Astrocyte (in vitro differentiated cells and primary cell): ENCODE measurements at regions not wholly inside any gene's neighbourhood (a gene's known extent, or its start where the extent isn't known, plus 50 kb on each side); places are given as distances from the start of the nearest gene placed in this dataset.

Source experiments
- DNase-seq: peaks from one replicate; pipeline ENCODE4 v3.0.0-alpha.2; 2010; ENCODE audit warnings: low read depth
- FAIRE-seq: peaks from 2 replicates; lab custom pipeline; 2011; peaks lifted over from hg19 to GRCh38; lab: Jason Lieb, UNC
- H2AFZ ChIP-seq: 2 replicates; pipeline ENCODE4 v1.6.0; 2012; ENCODE audit warnings: low read depth, low read length, inconsistent platforms
- H3K27ac ChIP-seq: 2 replicates; pipeline ENCODE4 v1.5.1; 2011; ENCODE audit warnings: low read depth, low read length, inconsistent platforms
- H3K27me3 ChIP-seq: 2 replicates; pipeline ENCODE4 v1.6.0; 2011; ENCODE audit warnings: low read length, inconsistent platforms; ENCODE audit not compliant: insufficient read depth
- H3K36me3 ChIP-seq: 2 replicates; pipeline ENCODE4 v1.5.1; 2011; ENCODE audit warnings: low read length, inconsistent platforms; ENCODE audit not compliant: insufficient read depth
- H3K4me1 ChIP-seq: 2 replicates; pipeline ENCODE4 v1.5.1; 2011; ENCODE audit warnings: low read length, inconsistent platforms; ENCODE audit not compliant: insufficient read depth
- H3K4me2 ChIP-seq: 2 replicates; pipeline ENCODE4 v1.6.0; 2012; ENCODE audit warnings: low read length, inconsistent platforms
- H3K4me3 ChIP-seq: 2 replicates; pipeline ENCODE4 v1.5.1; 2011; ENCODE audit warnings: low read depth, mild to moderate bottlenecking, low read length, inconsistent platforms; ENCODE audit not compliant: insufficient read depth
- H3K79me2 ChIP-seq: 2 replicates; pipeline ENCODE4 v1.6.0; 2012; ENCODE audit warnings: mild to moderate bottlenecking, low read length, inconsistent platforms; ENCODE audit not compliant: insufficient read depth
- H3K9ac ChIP-seq: 2 replicates; pipeline ENCODE4 v1.6.0; 2012; ENCODE audit warnings: mild to moderate bottlenecking, low read length, inconsistent platforms
- H3K9me3 ChIP-seq: 2 replicates; pipeline ENCODE4 v1.5.1; 2012; ENCODE audit warnings: low read depth, mild to moderate bottlenecking, low read length, inconsistent platforms; ENCODE audit not compliant: insufficient read depth
- H4K20me1 ChIP-seq: 2 replicates; pipeline ENCODE4 v1.6.0; 2012; ENCODE audit warnings: low read length, inconsistent platforms; ENCODE audit not compliant: insufficient read depth
- H3K27ac Mint-ChIP-seq: one replicate; pipeline ENCODE4 v1.8.0; 2021; ENCODE audit warnings: mild to moderate bottlenecking, mixed read lengths; ENCODE audit not compliant: unreplicated experiment
- H3K27me3 Mint-ChIP-seq: one replicate; pipeline ENCODE4 v1.8.0; 2021; ENCODE audit warnings: low read depth, mixed read lengths; ENCODE audit not compliant: unreplicated experiment
- H3K36me3 Mint-ChIP-seq: one replicate; pipeline ENCODE4 v1.8.0; 2021; ENCODE audit warnings: low read depth, mixed read lengths; ENCODE audit not compliant: unreplicated experiment
- H3K4me1 Mint-ChIP-seq: one replicate; pipeline ENCODE4 v1.8.0; 2021; ENCODE audit warnings: low read depth, mixed read lengths; ENCODE audit not compliant: unreplicated experiment
- H3K4me3 Mint-ChIP-seq: one replicate; pipeline ENCODE4 v1.8.0; 2021; ENCODE audit warnings: mild to moderate bottlenecking, moderate library complexity, mixed read lengths; ENCODE audit not compliant: unreplicated experiment
- H3K9me3 Mint-ChIP-seq: one replicate; pipeline ENCODE4 v1.8.0; 2021; ENCODE audit warnings: mild to moderate bottlenecking, mixed read lengths; ENCODE audit not compliant: unreplicated experiment
- EZH2 ChIP-seq: IDR thresholded peaks from 2 replicates; pipeline ENCODE4 v1.6.1; 2012; ENCODE audit warnings: mild to moderate bottlenecking, low read length, inconsistent platforms; ENCODE audit not compliant: insufficient read depth
- TF ChIP-seq, protein P1 (sequence below): IDR thresholded peaks from 2 replicates; pipeline ENCODE4 v1.5.1; 2011; ENCODE audit warnings: low read depth, mild to moderate bottlenecking, inconsistent platforms, low read length, moderate library complexity; ENCODE audit not compliant: insufficient read depth

DNA sequence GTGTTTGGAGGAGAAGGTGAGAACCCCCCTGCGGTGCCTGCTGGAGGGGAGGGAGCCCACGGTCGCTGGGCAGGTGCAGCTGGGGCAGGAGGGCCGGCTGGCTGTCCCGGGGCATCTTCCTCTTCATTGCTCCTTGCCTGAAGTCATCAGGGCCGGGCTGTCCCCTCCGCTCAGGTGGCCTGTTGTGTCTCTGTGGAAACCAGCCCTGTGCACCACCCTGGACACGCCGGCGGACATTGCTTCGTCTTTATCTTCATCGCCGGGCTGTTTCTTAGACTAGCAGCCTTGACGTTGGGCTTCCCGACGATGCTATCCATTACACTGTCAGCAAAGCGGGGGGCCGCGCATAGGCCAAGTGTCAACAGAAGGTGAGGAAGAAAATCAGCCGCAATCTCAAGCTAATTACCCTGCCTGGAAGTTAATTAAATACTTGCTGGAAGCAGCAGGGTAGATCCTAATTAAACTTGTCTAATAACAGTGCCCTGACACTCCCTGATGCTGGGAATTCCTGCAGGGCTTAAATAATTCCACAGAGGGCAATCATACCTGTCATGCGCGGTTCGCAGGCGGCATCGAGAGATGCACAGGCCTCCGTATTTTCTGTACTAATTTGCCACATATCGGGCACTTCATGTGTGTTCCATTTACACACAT, 111.4 kb upstream of the SOX1 start:
- H3K9me3 Mint-ChIP-seq = peaks cover 10% of the 10 kb centered on the region
- H3K4me1 Mint-ChIP-seq = peaks cover 9% of the 10 kb centered on the region
- H3K27me3 Mint-ChIP-seq = peaks cover 20% of the 10 kb centered on the region
- Histone ChIP-seq H3K27ac (no peak overlapping the region), H3K36me3 (no peaks in the 10 kb centered on the region), H3K4me3 (no peak overlapping the region), H3K9me3 (peaks cover 7% of the 10 kb centered on the region), H3K4me2 (no peak overlapping the region), H2AFZ (no peak overlapping the region), H3K4me1 (no peaks in the 10 kb centered on the region), H4K20me1 (no peaks in the 10 kb centered on the region), H3K9ac (no peak overlapping the region), H3K27me3 (no peaks in the 10 kb centered on the region), H3K79me2 (no peaks in the 10 kb centered on the region)
- no peak overlapping the region for H3K27ac Mint-ChIP-seq
- TF ChIP-seq, protein P1, sequence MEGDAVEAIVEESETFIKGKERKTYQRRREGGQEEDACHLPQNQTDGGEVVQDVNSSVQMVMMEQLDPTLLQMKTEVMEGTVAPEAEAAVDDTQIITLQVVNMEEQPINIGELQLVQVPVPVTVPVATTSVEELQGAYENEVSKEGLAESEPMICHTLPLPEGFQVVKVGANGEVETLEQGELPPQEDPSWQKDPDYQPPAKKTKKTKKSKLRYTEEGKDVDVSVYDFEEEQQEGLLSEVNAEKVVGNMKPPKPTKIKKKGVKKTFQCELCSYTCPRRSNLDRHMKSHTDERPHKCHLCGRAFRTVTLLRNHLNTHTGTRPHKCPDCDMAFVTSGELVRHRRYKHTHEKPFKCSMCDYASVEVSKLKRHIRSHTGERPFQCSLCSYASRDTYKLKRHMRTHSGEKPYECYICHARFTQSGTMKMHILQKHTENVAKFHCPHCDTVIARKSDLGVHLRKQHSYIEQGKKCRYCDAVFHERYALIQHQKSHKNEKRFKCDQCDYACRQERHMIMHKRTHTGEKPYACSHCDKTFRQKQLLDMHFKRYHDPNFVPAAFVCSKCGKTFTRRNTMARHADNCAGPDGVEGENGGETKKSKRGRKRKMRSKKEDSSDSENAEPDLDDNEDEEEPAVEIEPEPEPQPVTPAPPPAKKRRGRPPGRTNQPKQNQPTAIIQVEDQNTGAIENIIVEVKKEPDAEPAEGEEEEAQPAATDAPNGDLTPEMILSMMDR = no peak
- no peak for TF ChIP-seq EZH2
- no peak for FAIRE-seq
- no peak overlapping the region for H3K4me3 Mint-ChIP-seq
- no peaks in the 10 kb centered on the region for H3K36me3 Mint-ChIP-seq
- no peak for DNase-seq

DNA sequence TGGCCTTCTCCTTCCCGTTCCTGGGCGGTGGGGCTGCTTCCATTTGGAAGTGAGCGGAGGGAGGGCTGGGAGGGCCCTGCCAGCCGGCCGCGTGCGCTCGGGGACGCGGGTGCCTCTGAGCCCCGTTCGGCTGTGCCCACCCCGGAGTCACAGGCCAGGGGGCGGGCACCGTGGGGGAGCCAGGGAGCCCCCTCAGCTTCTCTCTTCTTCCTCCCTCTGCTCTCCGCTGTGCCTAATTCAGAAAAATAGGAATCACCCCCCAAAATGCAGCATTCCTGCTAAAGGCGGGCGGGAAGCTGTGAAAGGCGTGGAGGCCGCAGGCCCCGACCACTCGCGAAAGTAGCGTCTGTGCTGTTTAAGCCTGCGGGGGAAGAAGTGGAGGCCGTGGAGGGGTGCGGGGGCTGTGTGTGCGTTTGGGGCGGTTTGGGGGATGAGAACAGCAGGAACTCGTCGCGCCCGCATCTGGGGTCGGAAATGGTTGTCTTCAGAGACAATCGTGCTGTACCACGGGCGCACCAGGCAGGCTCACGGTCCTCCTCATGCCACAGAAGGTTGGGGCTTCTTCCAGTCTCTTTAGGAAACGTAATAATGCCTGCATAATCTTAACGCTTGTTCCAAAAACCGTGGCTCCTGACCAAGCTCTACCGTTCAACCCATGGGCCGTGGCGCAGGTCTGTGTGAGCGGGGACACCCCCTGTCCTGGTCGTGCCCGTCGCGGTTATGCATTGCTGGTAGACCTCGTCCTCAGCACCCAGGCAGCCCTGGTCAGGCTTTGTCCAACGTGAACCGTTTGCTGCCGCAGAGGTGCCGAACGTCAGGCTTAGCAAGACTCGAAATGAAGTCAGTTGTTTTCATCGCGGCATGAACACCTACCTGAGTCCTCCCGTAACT, 110.4 kb upstream of the SOX1 start:
- Histone ChIP-seq H4K20me1 (no peaks in the 10 kb centered on the region), H3K4me2 (no peak overlapping the region), H3K27me3 (no peaks in the 10 kb centered on the region), H3K36me3 (no peaks in the 10 kb centered on the region), H3K79me2 (no peaks in the 10 kb centered on the region), H3K27ac (no peak overlapping the region), H2AFZ (no peak overlapping the region), H3K4me3 (no peak overlapping the region), H3K4me1 (no peaks in the 10 kb centered on the region), H3K9me3 (no peaks in the 10 kb centered on the region), H3K9ac (no peak overlapping the region)
- no peak overlapping the region for H3K4me3 Mint-ChIP-seq
- TF ChIP-seq EZH2 = no peak
- TF ChIP-seq, protein P1 = no peak
- no peak for DNase-seq
- H3K36me3 Mint-ChIP-seq = no peaks in the 10 kb centered on the region
- H3K27me3 Mint-ChIP-seq = peaks cover 15% of the 10 kb centered on the region
- H3K27ac Mint-ChIP-seq = no peak overlapping the region
- peaks cover 4% of the 10 kb centered on the region for H3K9me3 Mint-ChIP-seq
- FAIRE-seq = no peak
- H3K4me1 Mint-ChIP-seq = peaks cover 9% of the 10 kb centered on the region
